ENCODE measurements at regions not wholly inside any gene's neighbourhood (a gene's known extent, or its start where the extent isn't known, plus 50 kb on each side); places are given as distances from the start of the nearest gene placed in this dataset.

GRCh38 chr13:73223372-73223781 is 164.6 kb downstream of the KLF5 start:
- Histone ChIP-seq H3K27me3 (ENCODE audit: insufficient read depth, low read depth, low read length) (no peaks in the 10 kb centered on the region), H3K36me3 (ENCODE audit: insufficient read depth, low read length) (no peaks in the 10 kb centered on the region), H4K20me1 (ENCODE audit: insufficient read depth) (no peaks in the 10 kb centered on the region), H3K4me2 (ENCODE audit: low read length) (no peak overlapping the region), H3K4me3 (ENCODE audit: low read length) (no peak overlapping the region), H3K9me3 (ENCODE audit: low read length) (no peaks in the 10 kb centered on the region), H3K9ac (ENCODE audit: low read length) (no peak overlapping the region), H3F3A (ENCODE audit: insufficient read depth, low read length, poor library complexity, severe bottlenecking) (no peaks in the 10 kb centered on the region), H3K9me2 (ENCODE audit: insufficient read depth, low read length) (no peaks in the 10 kb centered on the region), H2AFZ (ENCODE audit: low read depth, low read length) (no peak overlapping the region), H3K27ac (ENCODE audit: low read length) (no peak overlapping the region), H3K79me2 (replicated peaks; ENCODE audit: insufficient read depth, low read length) (no peaks in the 10 kb centered on the region)
- no peak for TF ChIP-seq REST (IDR thresholded peaks at IDR 0.05; ENCODE audit: borderline replicate concordance)
- TF ChIP-seq TAF1 (IDR thresholded peaks at IDR 0.05; ENCODE audit: low read depth): no peak
- TF ChIP-seq, protein P1, sequence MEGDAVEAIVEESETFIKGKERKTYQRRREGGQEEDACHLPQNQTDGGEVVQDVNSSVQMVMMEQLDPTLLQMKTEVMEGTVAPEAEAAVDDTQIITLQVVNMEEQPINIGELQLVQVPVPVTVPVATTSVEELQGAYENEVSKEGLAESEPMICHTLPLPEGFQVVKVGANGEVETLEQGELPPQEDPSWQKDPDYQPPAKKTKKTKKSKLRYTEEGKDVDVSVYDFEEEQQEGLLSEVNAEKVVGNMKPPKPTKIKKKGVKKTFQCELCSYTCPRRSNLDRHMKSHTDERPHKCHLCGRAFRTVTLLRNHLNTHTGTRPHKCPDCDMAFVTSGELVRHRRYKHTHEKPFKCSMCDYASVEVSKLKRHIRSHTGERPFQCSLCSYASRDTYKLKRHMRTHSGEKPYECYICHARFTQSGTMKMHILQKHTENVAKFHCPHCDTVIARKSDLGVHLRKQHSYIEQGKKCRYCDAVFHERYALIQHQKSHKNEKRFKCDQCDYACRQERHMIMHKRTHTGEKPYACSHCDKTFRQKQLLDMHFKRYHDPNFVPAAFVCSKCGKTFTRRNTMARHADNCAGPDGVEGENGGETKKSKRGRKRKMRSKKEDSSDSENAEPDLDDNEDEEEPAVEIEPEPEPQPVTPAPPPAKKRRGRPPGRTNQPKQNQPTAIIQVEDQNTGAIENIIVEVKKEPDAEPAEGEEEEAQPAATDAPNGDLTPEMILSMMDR (IDR thresholded peaks at IDR 0.05; ENCODE audit: poor library complexity, severe bottlenecking): no peak
- TF ChIP-seq EP300 (conservative IDR thresholded peaks at IDR 0.05; ENCODE audit: poor library complexity, severe bottlenecking): no peak
- TF ChIP-seq EZH2 (IDR thresholded peaks at IDR 0.05; ENCODE audit: borderline replicate concordance, insufficient read depth, low read length, poor library complexity, severe bottlenecking): no peak
- no peak for TF ChIP-seq MXI1 (conservative IDR thresholded peaks at IDR 0.05; ENCODE audit: poor library complexity, severe bottlenecking)
- TF ChIP-seq POLR2AphosphoS5 (IDR thresholded peaks at IDR 0.05): no peak
- no peak for TF ChIP-seq RAD21 (conservative IDR thresholded peaks at IDR 0.05)
- TF ChIP-seq SMC3 (conservative IDR thresholded peaks at IDR 0.05; ENCODE audit: poor library complexity): no peak

GRCh38 chr13:73222627-73223305 is 164.0 kb downstream of the KLF5 start:
- Histone ChIP-seq H3K36me3 (ENCODE audit: insufficient read depth, low read length) (no peaks in the 10 kb centered on the region), H3K4me2 (ENCODE audit: low read length) (no peak overlapping the region), H3K27me3 (ENCODE audit: insufficient read depth, low read depth, low read length) (no peaks in the 10 kb centered on the region), H3K4me3 (ENCODE audit: low read length) (no peak overlapping the region), H3F3A (ENCODE audit: insufficient read depth, low read length, poor library complexity, severe bottlenecking) (no peaks in the 10 kb centered on the region), H3K79me2 (replicated peaks; ENCODE audit: insufficient read depth, low read length) (no peaks in the 10 kb centered on the region), H2AFZ (ENCODE audit: low read depth, low read length) (no peak overlapping the region), H3K9me2 (ENCODE audit: insufficient read depth, low read length) (no peaks in the 10 kb centered on the region), H3K9ac (ENCODE audit: low read length) (no peak overlapping the region), H4K20me1 (ENCODE audit: insufficient read depth) (no peaks in the 10 kb centered on the region), H3K9me3 (ENCODE audit: low read length) (no peaks in the 10 kb centered on the region), H3K27ac (ENCODE audit: low read length) (no peak overlapping the region)
- TF ChIP-seq SMC3 (conservative IDR thresholded peaks at IDR 0.05; ENCODE audit: poor library complexity): no peak
- no peak for TF ChIP-seq EP300 (conservative IDR thresholded peaks at IDR 0.05; ENCODE audit: poor library complexity, severe bottlenecking)
- no peak for TF ChIP-seq TAF1 (IDR thresholded peaks at IDR 0.05; ENCODE audit: low read depth)
- TF ChIP-seq REST (IDR thresholded peaks at IDR 0.05; ENCODE audit: borderline replicate concordance): no peak
- no peak for TF ChIP-seq EZH2 (IDR thresholded peaks at IDR 0.05; ENCODE audit: borderline replicate concordance, insufficient read depth, low read length, poor library complexity, severe bottlenecking)

Data from neural cell (in vitro differentiated cells).